Sciatic nerve (tissue), 2 donors: ENCODE measurements at regions not wholly inside any gene's neighbourhood (a gene's known extent, or its start where the extent isn't known, plus 50 kb on each side); places are given as distances from the start of the nearest gene placed in this dataset.
"Not testable (repeated sequence)": the region's sequence is repeated elsewhere in the genome, so short reads cannot be mapped to it uniquely, and the experiment has no call there.

ENCODE experiments used
- ATAC-seq: fragments of 200-7000 bp; cut with Tn5 transposase; one replicate; pipeline ENCODE4 v1.9.1; 2020; ENCODE audit warnings: mild to moderate bottlenecking, moderate library complexity
- DNase-seq: peaks from one replicate; pipeline ENCODE4 v3.0.0-alpha.2; 2020; ENCODE audit warnings: low spot score
- intact Hi-C: fragments of 100-400 bp; cut with DNase I; formaldehyde crosslinking; loops from one replicate; pipeline ENCODE4 v1.14.2; 2022
- donor health status: DM: no; HTN: no; CAD: no.
- donor health status: DM: no; HTN: no; CAD: no.

- ATAC-seq (no peak), DNase-seq (no peak)
- intact Hi-C loops, result no loop called here
Observed at GRCh38 chr13:65999411-65999810, 1230.7 kb downstream of the PCDH9 start.

DNA sequence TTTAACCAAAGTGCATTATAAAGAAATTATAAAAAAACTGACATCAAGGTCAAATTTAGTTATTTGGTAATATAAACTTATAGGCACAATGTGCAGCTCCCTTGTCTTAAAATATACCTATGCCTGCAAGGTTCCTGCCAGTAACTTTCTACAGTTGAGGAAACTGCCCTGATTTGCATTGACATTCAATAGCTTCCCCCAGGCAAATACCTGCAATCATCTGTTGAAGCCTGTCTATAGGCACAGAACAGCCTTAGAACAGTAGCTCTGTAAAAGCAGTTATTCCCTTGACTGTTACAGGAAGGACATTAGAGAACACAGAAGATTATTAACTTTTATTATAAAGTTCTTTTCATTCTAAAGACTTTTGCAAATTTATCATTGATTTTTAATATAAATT, 1239.5 kb downstream of the PCDH9 start:
- intact Hi-C loops, result no loop called here
- DNase-seq (no peak), ATAC-seq (no peak)

DNA sequence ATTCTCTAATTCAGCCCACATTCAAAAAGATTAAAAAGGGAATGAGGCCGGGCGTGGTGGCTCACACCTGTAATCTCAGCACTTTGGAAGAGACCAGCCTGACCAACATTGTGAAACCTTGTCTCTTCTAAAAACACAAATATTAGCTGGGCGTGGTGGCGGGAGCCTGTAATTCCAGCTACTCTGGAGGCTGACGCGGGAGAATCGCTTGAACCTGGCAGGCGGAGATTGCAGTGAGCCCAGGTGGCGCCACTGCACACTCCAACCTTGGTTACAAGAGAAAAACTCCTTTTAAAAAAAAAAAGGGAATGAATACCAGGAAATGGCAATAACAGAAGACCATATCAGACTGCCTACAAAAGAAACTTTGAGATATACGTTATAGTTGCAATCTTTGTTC, 1244.5 kb downstream of the PCDH9 start:
- DNase-seq, result no peak
- intact Hi-C loops, result no loop called here
- ATAC-seq, result no peak

DNA sequence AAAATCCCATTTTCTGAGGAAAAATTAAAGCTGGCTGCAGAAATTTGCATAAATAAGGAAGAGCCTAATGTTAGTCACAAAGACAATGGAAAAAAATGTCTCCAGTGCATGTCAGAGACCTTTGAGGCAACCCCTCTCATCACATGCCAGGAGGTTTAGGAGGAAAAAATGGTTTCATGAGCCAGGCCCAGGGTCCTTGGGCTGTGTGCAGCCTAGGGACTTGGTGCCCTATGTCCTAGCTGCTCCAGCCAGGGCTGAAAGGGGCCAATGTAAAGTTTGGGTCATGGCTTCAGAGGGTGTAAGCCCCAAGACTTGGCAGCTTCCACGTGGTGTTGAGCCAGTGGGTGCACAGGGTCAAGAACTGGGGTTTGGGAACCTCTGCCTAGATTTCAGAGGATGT, 1252.6 kb downstream of the PCDH9 start:
- no peak for ATAC-seq
- no peak for DNase-seq
- intact Hi-C loops, result no loop called here

- ATAC-seq (no peak), DNase-seq (no peak)
- intact Hi-C loops, result no loop called here
Observed at GRCh38 chr13:65971541-65971940, 1258.6 kb downstream of the PCDH9 start.

DNA sequence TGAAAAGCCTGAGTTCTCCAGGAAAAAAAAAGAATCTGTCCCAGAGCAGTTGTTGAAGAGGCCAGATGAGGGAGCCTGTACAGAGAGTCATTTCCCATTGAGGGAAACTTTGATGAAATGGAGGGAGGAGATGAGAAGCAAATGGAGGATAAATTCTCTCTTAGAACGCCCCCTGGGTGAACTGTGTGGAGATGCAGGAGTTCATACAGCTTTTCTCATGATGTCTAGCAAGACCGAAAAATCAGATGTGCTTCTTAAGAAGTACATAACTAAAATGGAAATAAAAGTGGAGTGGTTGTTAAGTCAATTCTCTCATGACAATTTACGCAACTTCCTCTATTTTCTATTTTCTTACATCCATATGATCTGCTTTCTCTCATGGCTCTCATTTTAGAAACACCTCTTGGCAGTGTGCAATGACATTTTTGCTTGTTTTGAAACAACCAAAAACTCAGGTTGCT, 1263.1 kb downstream of the PCDH9 start:
- intact Hi-C loops, result no loop called here
- ATAC-seq (no peak), DNase-seq (no peak)

DNA sequence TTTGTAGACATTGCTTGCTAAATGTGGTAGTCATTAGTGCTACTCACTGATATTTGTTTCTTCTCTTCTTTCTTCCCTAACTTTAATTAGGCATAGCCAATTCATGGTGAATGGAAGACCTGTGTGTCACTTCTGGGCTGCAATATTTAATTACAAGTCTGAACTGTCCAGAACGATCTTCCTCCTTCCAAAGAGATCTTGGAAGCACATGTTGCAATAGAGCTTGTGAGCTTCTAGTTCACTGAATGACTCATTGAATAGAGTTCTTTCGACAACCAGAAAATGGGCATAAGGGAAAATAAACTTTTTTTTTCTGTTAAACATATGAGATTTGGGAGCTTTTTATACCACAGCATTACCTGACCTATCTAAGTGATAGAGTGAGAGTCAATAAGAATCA, 1264.6 kb downstream of the PCDH9 start:
- no peak for DNase-seq
- ATAC-seq, result no peak
- intact Hi-C loops, result no loop called here

- DNase-seq (no peak), ATAC-seq (no peak)
- intact Hi-C loops, result no loop called here
Observed at GRCh38 chr13:65964672-65965071, 1265.5 kb downstream of the PCDH9 start.

- ATAC-seq (no peak), DNase-seq (no peak)
- intact Hi-C loops, result no loop called here
Observed at GRCh38 chr13:65959305-65959704, 1270.8 kb downstream of the PCDH9 start.

- DNase-seq, result no peak
- ATAC-seq, result no peak
- intact Hi-C loops, result no loop called here
Observed at GRCh38 chr13:65946387-65946786, 1283.7 kb downstream of the PCDH9 start.

DNA sequence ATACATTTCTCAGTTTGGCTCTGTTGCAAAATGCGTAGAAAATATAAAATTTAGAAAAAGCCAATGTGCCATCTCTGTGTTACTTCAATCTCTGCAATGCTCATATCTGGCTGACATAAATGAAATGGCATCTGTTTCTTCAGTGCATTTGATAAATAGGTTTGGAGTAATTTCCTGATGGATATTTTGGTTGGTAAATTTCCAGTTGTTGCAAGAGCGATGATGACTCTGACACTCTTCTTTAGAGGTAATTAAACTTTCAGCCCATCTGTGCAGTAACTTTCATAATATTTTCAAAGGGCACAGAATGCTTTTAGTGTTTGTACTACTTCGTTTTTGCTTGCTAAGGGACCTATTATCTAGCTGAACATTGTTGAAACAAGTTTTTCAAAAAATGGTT, 1286.4 kb downstream of the PCDH9 start:
- ATAC-seq (no peak), DNase-seq (no peak)
- intact Hi-C loops, result no loop called here

DNA sequence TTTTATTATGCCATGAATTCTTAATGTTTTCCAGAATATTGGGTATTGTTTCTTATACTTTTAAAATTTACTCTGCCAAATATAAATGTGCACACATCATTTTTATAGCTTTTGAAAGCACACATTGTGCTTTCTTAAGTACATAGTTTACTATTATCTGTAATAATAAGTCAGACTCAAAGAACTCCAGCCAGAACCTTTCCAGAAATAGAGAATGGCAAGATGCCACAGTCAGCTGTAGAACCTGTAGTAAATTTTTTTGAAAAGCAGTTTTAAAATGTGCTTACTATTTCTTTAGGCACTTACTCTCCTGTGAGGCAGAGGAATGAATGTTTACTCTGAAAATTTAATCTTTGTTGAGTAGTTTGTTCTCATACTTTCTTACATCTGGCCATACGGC, 1287.1 kb downstream of the PCDH9 start:
- ATAC-seq (no peak), DNase-seq (no peak)
- intact Hi-C loops, result no loop called here

GRCh38 chr13:65940720-65941119, 1289.4 kb downstream of the PCDH9 start:
- ATAC-seq (no peak), DNase-seq (no peak)
- intact Hi-C loops, result no loop called here

- no peak for ATAC-seq
- no peak for DNase-seq
- intact Hi-C loops, result no loop called here
Observed at GRCh38 chr13:65937251-65937650, 1292.9 kb downstream of the PCDH9 start.

GRCh38 chr13:65936249-65936648, 1293.9 kb downstream of the PCDH9 start:
- ATAC-seq, result no peak
- intact Hi-C loops, result no loop called here
- no peak for DNase-seq

- intact Hi-C loops, result no loop called here
- ATAC-seq (no peak), DNase-seq (no peak)
Observed at GRCh38 chr13:65932587-65933239, 1297.4 kb downstream of the PCDH9 start.

GRCh38 chr13:65932013-65932412, 1298.1 kb downstream of the PCDH9 start:
- DNase-seq, result no peak
- ATAC-seq, result no peak
- intact Hi-C loops, result no loop called here

DNA sequence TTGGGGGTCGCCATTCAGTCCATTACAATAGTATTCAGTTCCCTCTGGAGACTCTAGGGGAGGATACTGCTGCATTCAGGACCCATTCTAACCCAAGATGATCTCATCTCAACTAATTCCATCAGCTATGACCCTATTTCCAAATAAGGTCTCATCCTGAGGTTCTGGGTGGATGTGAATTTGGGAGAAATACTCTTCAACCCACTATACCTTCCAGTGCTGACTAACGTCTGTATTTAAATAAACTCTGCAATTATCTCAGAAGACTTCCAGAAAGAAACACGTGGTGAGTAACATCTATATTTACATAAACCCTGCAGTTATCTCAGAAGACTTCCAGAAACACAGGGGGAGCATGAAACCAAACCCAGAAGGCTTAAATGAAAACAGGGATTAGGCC, 1300.7 kb downstream of the PCDH9 start:
- intact Hi-C loops, result no loop called here
- DNase-seq, result no peak
- no peak for ATAC-seq

DNA sequence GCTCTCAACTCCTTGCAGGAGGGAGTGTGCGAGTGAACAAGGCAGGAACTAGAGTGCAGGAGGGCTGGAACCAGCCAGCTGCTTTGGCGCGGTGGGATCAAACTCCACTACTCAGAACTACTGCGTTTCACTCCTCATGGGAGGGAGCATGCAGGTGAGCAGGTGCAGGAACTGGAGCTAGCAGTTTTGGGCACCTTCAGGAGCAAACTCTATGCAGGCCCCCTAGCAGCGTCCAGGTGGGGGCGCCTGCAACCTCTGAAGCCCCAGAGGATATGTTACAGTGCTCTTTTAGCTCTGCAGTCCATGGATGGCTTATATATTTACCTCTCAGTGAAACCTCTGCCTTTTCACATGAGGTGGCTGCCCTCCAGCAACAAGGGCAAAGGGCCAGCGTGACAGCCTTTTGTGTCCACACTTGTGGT, 1303.4 kb downstream of the PCDH9 start:
- DNase-seq (no peak), ATAC-seq (peak; percentile 65)
- intact Hi-C loops, result no loop called here

- intact Hi-C loops, DNase-seq, ATAC-seq: not testable (repeated sequence)
Observed at GRCh38 chr13:65922846-65923245, 1307.3 kb downstream of the PCDH9 start.

- intact Hi-C loops, result no loop called here
- DNase-seq (no peak), ATAC-seq (no peak)
Observed at GRCh38 chr13:65921933-65922332, 1308.2 kb downstream of the PCDH9 start.
